HG03108 (cell line): ENCODE measurements at regions not wholly inside any gene's neighbourhood (a gene's known extent, or its start where the extent isn't known, plus 50 kb on each side); places are given as distances from the start of the nearest gene placed in this dataset.

Source experiments
- ATAC-seq: cut with Tn5 transposase; IDR thresholded peaks from one replicate; pipeline ENCODE4 v1.9.1; 2021; ENCODE audit warnings: moderate library complexity; ENCODE audit not compliant: unreplicated experiment

GRCh38 chr2:51633073-51633472, 601.1 kb upstream of the NRXN1 start:
- no peak for ATAC-seq

DNA sequence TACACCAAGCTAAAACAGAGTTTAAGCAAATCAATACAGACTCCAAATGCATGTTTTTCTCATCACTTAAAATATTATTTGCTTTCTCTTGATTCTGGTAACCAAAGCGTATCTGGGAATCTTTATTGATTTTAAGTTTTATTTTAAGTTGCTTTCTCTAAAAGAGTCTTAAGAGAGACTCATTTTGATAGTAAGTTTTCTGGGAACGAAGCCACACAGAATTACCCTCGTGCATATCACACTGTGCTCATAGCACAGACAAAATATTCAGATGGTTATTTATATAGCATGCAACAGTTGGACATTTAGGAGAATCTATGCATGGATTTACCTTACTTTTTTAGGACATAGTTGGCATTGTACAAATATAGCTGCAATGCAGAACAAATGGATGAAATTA, 597.5 kb upstream of the NRXN1 start:
- ATAC-seq = no peak

DNA sequence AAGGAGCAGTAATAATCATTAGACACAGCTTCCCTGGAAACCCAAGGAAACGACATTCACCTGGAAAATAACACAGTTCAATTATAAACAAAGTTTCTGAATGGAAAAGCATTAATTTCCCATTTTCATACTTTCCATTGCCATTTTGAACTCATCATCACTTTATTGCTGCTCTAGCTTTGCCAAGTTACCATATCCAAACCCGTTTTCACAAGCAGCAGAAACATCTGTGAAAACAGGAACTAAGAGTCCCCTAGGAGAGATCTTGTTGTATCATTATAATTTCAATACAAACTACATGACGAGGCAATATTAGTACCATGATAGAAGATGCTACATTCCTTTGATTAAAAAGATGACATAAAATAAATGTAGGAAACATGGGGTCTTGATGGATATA, 597.0 kb upstream of the NRXN1 start:
- no peak for ATAC-seq

DNA sequence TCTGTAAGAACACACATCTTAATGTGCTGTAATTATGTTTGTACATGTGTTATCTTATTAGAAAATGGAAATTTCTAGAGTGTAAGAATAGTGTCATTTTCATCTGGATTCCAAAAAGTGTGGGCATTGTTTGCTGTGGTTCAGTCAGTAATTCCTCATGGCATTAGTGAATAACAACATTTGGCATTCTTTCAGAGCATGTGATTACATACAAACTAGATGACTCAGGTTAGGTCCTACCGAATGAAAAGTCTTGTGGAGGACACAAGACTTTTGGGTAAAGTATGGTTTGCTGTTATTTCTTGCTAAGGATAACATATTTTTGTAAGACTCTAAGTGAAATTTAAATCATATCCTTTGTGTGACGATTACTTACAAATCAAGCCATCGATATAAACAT, 593.1 kb upstream of the NRXN1 start:
- ATAC-seq = no peak

- no peak for ATAC-seq
Observed at GRCh38 chr2:51620796-51621195, 588.9 kb upstream of the NRXN1 start.

DNA sequence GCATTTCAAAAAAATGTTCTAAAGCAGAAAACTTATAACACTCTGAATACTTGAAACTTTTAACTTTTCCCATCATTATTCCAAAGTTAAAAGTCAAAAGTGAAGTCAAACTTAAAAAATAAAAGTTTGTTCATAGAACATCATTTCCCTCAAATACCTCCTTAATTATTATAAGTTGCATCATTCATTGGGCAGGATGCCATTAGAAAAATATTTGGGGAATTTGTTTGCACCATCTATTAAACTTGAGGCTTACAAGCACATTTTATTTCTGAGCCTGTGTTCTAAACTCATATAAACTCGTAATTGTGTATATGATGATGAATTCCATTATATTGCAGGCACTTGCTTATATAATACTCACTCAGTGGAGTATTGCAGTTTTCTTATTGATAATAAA, 588.0 kb upstream of the NRXN1 start:
- no peak for ATAC-seq

- no peak for ATAC-seq
Observed at GRCh38 chr2:51612387-51612786, 580.5 kb upstream of the NRXN1 start.

- no peak for ATAC-seq
Observed at GRCh38 chr2:51601706-51602105, 569.8 kb upstream of the NRXN1 start.

GRCh38 chr2:51597086-51597485, 565.2 kb upstream of the NRXN1 start:
- ATAC-seq = no peak

DNA sequence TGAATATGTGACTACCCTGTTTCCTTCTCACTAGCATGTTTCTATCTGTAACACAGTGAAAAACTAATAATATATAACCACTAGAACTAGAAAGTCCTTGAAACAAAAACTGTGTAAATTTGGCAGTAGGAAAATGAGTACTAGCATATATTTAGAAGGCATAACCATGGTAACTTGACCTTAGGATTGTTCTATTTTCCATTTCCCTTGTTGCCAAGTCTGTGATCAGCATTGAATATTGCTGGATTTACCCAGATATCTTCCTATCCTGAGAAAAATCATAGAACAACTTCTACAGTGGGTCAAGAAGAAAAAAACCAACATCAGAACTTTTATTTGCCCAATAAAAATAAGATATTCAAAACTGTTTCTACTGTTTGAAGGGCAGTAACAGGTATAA, 563.9 kb upstream of the NRXN1 start:
- ATAC-seq = no peak

GRCh38 chr2:51581636-51582267, 549.8 kb upstream of the NRXN1 start:
- ATAC-seq = no peak

GRCh38 chr2:51579412-51579811, 547.5 kb upstream of the NRXN1 start:
- no peak for ATAC-seq

DNA sequence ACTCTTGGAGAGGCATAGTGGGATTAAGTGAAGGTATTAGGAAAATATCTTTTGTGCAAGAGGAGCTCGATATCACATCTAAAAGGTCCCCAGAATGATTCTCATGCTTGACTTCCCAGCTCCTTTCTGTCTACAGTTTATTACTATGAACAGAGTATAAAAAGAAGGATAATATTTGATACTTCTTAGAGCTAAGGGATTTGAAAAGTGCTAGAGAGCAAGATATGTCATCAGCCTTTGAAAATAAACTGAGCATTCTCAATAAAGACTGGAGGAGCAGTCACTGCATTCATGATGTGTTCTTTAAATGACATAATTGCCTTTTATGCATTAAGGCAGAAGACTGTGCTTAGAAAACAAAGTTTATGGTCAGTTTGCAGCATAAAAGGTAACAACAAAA, 543.2 kb upstream of the NRXN1 start:
- no peak for ATAC-seq

DNA sequence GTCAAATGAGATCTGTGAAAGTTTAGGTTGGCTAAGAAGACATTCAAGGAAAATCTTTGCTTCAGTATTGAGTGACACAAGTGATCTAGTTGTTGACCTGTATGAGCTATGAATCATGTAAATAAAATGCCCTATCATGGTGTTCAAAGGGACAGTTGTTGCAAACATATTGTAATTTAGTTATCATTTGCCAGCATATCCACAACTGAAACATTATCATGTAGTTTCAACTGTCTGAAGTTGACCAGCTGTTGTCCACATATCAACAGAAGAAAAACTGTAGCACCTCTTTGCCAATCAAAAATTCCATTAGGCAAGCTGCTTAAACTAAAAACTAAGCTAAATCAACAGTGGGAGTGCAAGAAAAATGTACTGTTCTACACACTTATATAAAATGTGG, 527.1 kb upstream of the NRXN1 start:
- ATAC-seq = no peak

- no peak for ATAC-seq
Observed at GRCh38 chr2:51553476-51553875, 521.5 kb upstream of the NRXN1 start.

DNA sequence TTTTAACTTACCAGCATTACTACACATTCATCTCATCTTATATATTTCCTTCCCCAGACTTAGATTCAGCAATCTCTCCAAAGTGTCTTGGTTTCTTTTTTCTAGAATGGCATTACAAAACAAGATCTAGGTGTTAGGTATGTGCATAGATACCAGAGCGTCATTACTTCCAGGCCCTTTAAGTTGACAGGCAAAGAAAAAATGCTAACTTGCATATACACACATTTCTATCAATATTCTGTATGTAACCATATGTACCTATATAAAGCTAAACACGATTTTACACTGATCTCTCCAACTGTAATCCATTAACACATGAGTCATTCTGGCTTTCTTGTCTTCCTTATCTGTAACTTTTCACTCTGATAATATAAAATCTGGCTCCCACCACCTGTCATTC, 503.8 kb upstream of the NRXN1 start:
- no peak for ATAC-seq

DNA sequence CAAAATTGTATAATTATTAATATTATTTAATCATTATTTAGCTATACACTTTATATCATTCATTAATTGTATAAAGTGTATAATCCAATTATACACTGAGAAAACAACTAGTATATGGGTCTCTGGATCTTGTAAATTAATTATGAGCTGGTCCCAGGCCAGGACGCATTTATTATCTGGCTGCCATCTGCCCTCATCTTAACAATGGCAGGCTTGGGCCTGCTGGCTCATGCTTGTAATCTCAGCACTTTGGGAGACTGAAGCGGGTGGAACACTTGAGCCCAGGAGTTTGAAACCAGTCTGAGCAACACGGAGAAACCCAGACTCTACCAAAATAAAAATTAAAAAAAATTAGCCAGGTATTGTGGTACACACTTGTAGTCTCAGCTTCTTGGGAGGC, 502.2 kb upstream of the NRXN1 start:
- ATAC-seq = no peak

- ATAC-seq = no peak
Observed at GRCh38 chr2:51528156-51528555, 496.2 kb upstream of the NRXN1 start.

- no peak for ATAC-seq
Observed at GRCh38 chr2:51526766-51527165, 494.8 kb upstream of the NRXN1 start.

DNA sequence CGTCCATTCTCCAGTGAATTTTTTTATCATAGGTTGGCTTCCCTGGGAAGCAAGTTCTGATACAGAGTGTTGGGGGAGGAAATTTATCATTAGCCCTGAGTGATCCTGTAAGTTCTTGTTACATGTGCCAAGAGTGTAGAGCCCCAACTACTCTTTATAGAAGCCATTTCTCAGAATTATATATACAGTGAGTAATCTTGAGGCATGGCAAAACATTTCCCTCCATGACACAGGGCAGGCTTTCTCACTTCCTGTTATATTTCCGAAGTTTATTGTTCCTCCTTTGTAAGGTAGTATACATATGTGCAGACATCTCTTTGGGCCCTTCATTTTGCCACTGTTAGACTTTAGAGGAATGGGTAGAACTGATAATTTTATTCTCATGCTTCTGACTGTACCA, 484.7 kb upstream of the NRXN1 start:
- no peak for ATAC-seq

GRCh38 chr2:51511002-51511401, 479.1 kb upstream of the NRXN1 start:
- ATAC-seq = no peak

DNA sequence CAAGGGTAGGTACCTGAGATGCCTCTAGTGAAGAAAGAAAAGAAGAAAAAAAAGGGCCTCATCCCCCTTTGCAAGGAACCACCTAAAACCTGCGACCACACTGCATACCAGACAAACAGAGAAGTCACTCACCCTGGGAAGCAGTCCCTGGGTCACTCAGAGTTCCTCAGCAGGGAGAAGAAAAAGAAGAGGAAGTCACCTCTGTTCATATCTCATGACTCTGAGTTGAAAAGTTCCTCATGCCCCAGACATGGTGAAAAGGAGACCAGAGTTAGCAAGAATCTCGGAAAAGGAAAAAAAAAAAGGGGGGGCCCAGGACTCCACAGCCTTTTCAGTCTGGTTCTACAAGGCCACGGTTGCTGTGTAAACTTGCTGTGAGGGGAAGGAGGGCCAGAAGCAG, 478.4 kb upstream of the NRXN1 start:
- no peak for ATAC-seq

DNA sequence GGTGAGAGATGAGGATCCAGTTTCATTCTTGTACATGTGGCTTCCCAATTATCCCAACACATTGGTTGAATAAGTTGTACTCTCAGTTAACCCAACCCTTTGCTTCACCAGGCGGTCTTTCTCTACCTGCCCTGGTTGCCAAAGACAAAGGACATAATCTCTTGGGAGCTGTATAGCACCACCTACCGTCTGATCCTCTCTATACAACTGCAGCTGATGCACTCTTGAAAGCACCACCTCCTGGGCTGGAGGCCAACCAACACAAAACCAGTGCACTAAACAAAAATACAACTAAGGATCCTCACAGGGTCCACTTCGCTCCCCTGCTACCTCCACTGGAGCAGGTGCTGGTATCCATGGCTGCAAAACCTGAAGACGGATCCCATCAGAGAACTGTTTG, 473.6 kb upstream of the NRXN1 start:
- no peak for ATAC-seq
